ENCODE measurements at regions not wholly inside any gene's neighbourhood (a gene's known extent, or its start where the extent isn't known, plus 50 kb on each side); places are given as distances from the start of the nearest gene placed in this dataset.

DNA sequence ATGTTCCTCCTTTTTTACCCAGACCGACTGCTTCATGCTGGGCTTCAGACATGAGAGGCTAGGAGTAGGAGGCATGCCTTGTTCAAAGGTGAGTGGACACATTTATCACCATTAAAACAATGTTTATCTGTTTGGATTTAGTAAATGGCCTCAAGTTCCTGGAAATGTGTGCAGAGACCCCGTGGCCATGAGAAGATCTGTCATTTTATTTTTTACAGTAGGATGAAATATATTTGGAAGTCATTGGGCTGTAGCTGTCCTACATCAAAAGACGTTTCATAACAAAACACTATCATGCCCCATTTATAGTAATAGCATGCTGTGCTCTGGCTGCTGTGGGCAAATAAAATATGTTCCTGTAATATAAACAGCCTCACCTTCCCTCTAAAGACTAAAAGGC, 403.9 kb upstream of the TNP1 start:
- Histone ChIP-seq H3K9ac (ENCODE audit: low read depth in 1 of 3, low read length in 3 of 3) (no peak overlapping the region), H3K27me3 (ENCODE audit: control insufficient read depth in 3 of 3, insufficient read depth in 3 of 3, low read length in 3 of 3) (no peaks in the 10 kb centered on the region), H3K4me3 (ENCODE audit: low read length in 3 of 3) (no peak overlapping the region), H3K36me3 (ENCODE audit: control insufficient read depth in 3 of 3, insufficient read depth in 3 of 3, low read length in 3 of 3) (no peaks in the 10 kb centered on the region), H3K27ac (ENCODE audit: low read depth, low read length) (no peak overlapping the region), H3K9me3 (ENCODE audit: control insufficient read depth in 3 of 3, low read length in 3 of 3) (peaks cover 0 to 9% (median 0%) of the 10 kb centered on the region in 3 donors), H3K4me1 (ENCODE audit: control insufficient read depth in 3 of 3, insufficient read depth in 3 of 3, low read length in 3 of 3) (no peaks in the 10 kb centered on the region)

DNA sequence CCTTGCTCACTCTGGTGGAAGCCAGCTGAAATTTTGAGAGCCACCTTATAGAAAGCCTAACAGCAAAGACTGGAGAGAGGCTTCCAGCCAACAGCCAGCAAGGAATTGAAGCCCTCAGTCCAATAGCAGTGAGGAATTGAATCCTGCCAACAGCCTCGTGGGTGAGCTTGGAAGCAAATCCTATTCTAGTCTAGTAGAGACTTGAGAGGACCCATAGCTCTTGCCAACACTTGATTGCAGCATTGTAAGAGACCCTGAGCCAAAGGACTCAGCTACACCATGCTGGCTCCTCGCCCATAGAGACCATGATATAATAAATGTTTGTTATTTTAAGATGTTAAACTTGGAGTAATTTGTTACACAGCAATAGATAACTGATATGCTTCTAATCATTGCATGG, 403.0 kb upstream of the TNP1 start:
- H3K4me1 ChIP-seq (ENCODE audit: control insufficient read depth in 3 of 3, insufficient read depth in 3 of 3, low read length in 3 of 3) = no peaks in the 10 kb centered on the region
- H3K9me3 ChIP-seq (ENCODE audit: control insufficient read depth in 3 of 3, low read length in 3 of 3) = peaks cover 0 to 9% (median 0%) of the 10 kb centered on the region in 3 donors
- H3K36me3 ChIP-seq (ENCODE audit: control insufficient read depth in 3 of 3, insufficient read depth in 3 of 3, low read length in 3 of 3) = no peaks in the 10 kb centered on the region
- no peak overlapping the region for H3K9ac ChIP-seq (ENCODE audit: low read depth in 1 of 3, low read length in 3 of 3)
- no peak overlapping the region for H3K27ac ChIP-seq (ENCODE audit: low read depth, low read length)
- no peak overlapping the region for H3K4me3 ChIP-seq (ENCODE audit: low read length in 3 of 3)
- no peaks in the 10 kb centered on the region for H3K27me3 ChIP-seq (ENCODE audit: control insufficient read depth in 3 of 3, insufficient read depth in 3 of 3, low read length in 3 of 3)

- H3K36me3 ChIP-seq (ENCODE audit: control insufficient read depth in 3 of 3, insufficient read depth in 3 of 3, low read length in 3 of 3) = no peaks in the 10 kb centered on the region
- H3K27ac ChIP-seq (ENCODE audit: low read depth, low read length) = no peak overlapping the region
- no peaks in the 10 kb centered on the region for H3K9me3 ChIP-seq (ENCODE audit: control insufficient read depth in 3 of 3, low read length in 3 of 3)
- H3K4me1 ChIP-seq (ENCODE audit: control insufficient read depth in 3 of 3, insufficient read depth in 3 of 3, low read length in 3 of 3) = no peaks in the 10 kb centered on the region
- H3K9ac ChIP-seq (ENCODE audit: low read depth in 1 of 3, low read length in 3 of 3) = no peak overlapping the region
- no peaks in the 10 kb centered on the region for H3K27me3 ChIP-seq (ENCODE audit: control insufficient read depth in 3 of 3, insufficient read depth in 3 of 3, low read length in 3 of 3)
- H3K4me3 ChIP-seq (ENCODE audit: low read length in 3 of 3) = no peak overlapping the region
Observed at GRCh38 chr2:217261452-217261851, 401.6 kb upstream of the TNP1 start.

DNA sequence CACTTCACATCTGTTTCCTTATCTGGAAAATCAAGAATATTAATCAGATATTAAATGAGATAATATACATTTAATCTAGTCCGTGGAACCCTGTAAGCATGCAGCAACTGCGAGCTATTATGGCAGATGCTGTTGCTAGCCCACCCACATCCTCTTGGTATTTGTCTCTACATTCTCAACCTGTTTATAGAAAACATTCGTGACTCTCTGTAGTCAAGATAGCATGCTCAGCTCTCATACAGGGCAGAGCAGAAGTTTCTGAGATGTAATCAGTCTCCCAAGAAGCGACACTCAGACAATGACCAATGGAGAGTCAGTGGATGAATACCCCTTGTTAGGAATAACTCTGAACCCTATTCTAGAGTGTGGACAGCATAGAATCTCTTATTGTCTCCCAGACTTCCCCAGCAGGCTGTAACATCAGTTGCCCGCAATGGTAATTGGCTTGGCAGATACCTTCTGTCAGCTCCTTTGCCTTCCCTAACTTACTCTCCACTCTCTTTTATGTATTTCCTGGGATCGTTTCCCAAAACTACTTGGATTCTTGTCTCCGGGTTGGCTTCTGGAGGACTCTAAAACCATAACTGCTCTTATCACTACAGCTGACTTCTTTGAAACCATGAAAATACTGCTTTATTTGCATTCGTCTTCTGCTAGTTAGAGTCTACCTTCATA, 400.7 kb upstream of the TNP1 start:
- no peaks in the 10 kb centered on the region for H3K9me3 ChIP-seq (ENCODE audit: control insufficient read depth in 3 of 3, low read length in 3 of 3)
- no peaks in the 10 kb centered on the region for H3K36me3 ChIP-seq (ENCODE audit: control insufficient read depth in 3 of 3, insufficient read depth in 3 of 3, low read length in 3 of 3)
- no peaks in the 10 kb centered on the region for H3K27me3 ChIP-seq (ENCODE audit: control insufficient read depth in 3 of 3, insufficient read depth in 3 of 3, low read length in 3 of 3)
- H3K4me3 ChIP-seq (ENCODE audit: low read length in 3 of 3) = no peak overlapping the region
- H3K4me1 ChIP-seq (ENCODE audit: control insufficient read depth in 3 of 3, insufficient read depth in 3 of 3, low read length in 3 of 3) = no peaks in the 10 kb centered on the region
- H3K9ac ChIP-seq (ENCODE audit: low read depth in 1 of 3, low read length in 3 of 3) = no peak overlapping the region
- H3K27ac ChIP-seq (ENCODE audit: low read depth, low read length) = no peak overlapping the region

DNA sequence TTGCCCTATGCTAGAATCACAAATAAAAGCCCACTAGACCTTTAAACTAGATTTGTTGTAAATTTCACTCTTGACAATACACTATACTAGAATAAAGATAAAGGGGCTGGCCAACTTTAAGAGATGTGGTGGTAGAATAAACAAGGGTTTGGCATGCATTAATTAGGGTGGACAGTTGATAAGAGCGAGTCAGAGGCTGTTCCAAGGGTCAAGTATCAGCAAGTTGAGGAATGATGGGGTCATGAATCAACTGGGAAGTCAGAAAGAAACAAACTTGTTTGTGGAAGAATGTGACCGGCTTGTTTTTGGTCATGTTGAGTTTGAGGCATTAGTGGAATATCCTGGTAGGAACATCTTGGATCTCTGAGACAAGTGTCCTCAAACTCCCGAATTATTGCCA, 398.3 kb upstream of the TNP1 start:
- H3K9ac ChIP-seq (ENCODE audit: low read depth in 1 of 3, low read length in 3 of 3) = no peak overlapping the region
- H3K9me3 ChIP-seq (ENCODE audit: control insufficient read depth in 3 of 3, low read length in 3 of 3) = no peaks in the 10 kb centered on the region
- H3K4me3 ChIP-seq (ENCODE audit: low read length in 3 of 3) = no peak overlapping the region
- H3K27me3 ChIP-seq (ENCODE audit: control insufficient read depth in 3 of 3, insufficient read depth in 3 of 3, low read length in 3 of 3) = no peaks in the 10 kb centered on the region
- H3K36me3 ChIP-seq (ENCODE audit: control insufficient read depth in 3 of 3, insufficient read depth in 3 of 3, low read length in 3 of 3) = no peaks in the 10 kb centered on the region
- H3K4me1 ChIP-seq (ENCODE audit: control insufficient read depth in 3 of 3, insufficient read depth in 3 of 3, low read length in 3 of 3) = no peaks in the 10 kb centered on the region
- no peak overlapping the region for H3K27ac ChIP-seq (ENCODE audit: low read depth, low read length)

GRCh38 chr2:217256251-217256650, 396.4 kb upstream of the TNP1 start:
- H3K4me3 ChIP-seq (ENCODE audit: low read length in 3 of 3) = no peak overlapping the region
- no peaks in the 10 kb centered on the region for H3K9me3 ChIP-seq (ENCODE audit: control insufficient read depth in 3 of 3, low read length in 3 of 3)
- no peaks in the 10 kb centered on the region for H3K4me1 ChIP-seq (ENCODE audit: control insufficient read depth in 3 of 3, insufficient read depth in 3 of 3, low read length in 3 of 3)
- H3K36me3 ChIP-seq (ENCODE audit: control insufficient read depth in 3 of 3, insufficient read depth in 3 of 3, low read length in 3 of 3) = no peaks in the 10 kb centered on the region
- no peak overlapping the region for H3K27ac ChIP-seq (ENCODE audit: low read depth, low read length)
- no peaks in the 10 kb centered on the region for H3K27me3 ChIP-seq (ENCODE audit: control insufficient read depth in 3 of 3, insufficient read depth in 3 of 3, low read length in 3 of 3)
- no peak overlapping the region for H3K9ac ChIP-seq (ENCODE audit: low read depth in 1 of 3, low read length in 3 of 3)

- no peaks in the 10 kb centered on the region for H3K9me3 ChIP-seq (ENCODE audit: control insufficient read depth in 3 of 3, low read length in 3 of 3)
- no peaks in the 10 kb centered on the region for H3K36me3 ChIP-seq (ENCODE audit: control insufficient read depth in 3 of 3, insufficient read depth in 3 of 3, low read length in 3 of 3)
- no peak overlapping the region for H3K4me3 ChIP-seq (ENCODE audit: low read length in 3 of 3)
- peaks cover 8 to 13% (median 9%) of the 10 kb centered on the region in 3 donors for H3K4me1 ChIP-seq (ENCODE audit: control insufficient read depth in 3 of 3, insufficient read depth in 3 of 3, low read length in 3 of 3)
- H3K27ac ChIP-seq (ENCODE audit: low read depth, low read length) = no peak overlapping the region
- no peak overlapping the region for H3K9ac ChIP-seq (ENCODE audit: low read depth in 1 of 3, low read length in 3 of 3)
- H3K27me3 ChIP-seq (ENCODE audit: control insufficient read depth in 3 of 3, insufficient read depth in 3 of 3, low read length in 3 of 3) = no peaks in the 10 kb centered on the region
Observed at GRCh38 chr2:217254111-217254510, 394.2 kb upstream of the TNP1 start.

DNA sequence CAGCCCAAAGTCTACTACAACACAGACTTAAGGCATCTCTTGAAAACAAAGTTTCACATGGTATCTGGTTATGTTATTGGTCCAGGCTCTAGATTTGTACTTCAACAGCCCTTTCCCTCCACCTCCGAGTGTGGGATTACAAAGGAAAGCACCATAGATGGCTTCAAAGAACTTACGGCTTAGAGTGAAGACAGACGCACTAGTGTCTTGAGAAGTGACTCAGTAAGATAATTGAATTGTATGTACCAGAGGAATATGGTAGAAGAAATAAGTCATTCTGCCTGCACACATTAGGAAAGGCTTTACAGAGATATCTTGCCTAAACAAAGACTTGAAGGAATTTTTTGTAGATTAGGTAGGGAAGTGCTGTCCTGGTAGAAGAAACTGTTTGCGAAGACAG, 392.3 kb upstream of the TNP1 start:
- peaks cover 24 to 28% (median 27%) of the 10 kb centered on the region in 3 donors for H3K4me1 ChIP-seq (ENCODE audit: control insufficient read depth in 3 of 3, insufficient read depth in 3 of 3, low read length in 3 of 3)
- H3K27ac ChIP-seq (ENCODE audit: low read depth, low read length) = no peak overlapping the region
- H3K36me3 ChIP-seq (ENCODE audit: control insufficient read depth in 3 of 3, insufficient read depth in 3 of 3, low read length in 3 of 3) = no peaks in the 10 kb centered on the region
- no peak overlapping the region for H3K9ac ChIP-seq (ENCODE audit: low read depth in 1 of 3, low read length in 3 of 3)
- H3K4me3 ChIP-seq (ENCODE audit: low read length in 3 of 3) = no peak overlapping the region
- no peaks in the 10 kb centered on the region for H3K9me3 ChIP-seq (ENCODE audit: control insufficient read depth in 3 of 3, low read length in 3 of 3)
- no peaks in the 10 kb centered on the region for H3K27me3 ChIP-seq (ENCODE audit: control insufficient read depth in 3 of 3, insufficient read depth in 3 of 3, low read length in 3 of 3)

- H3K4me3 ChIP-seq (ENCODE audit: low read length in 3 of 3) = no peak overlapping the region
- no peaks in the 10 kb centered on the region for H3K9me3 ChIP-seq (ENCODE audit: control insufficient read depth in 3 of 3, low read length in 3 of 3)
- H3K4me1 ChIP-seq (ENCODE audit: control insufficient read depth in 3 of 3, insufficient read depth in 3 of 3, low read length in 3 of 3) = peaks cover 24 to 37% (median 28%) of the 10 kb centered on the region in 3 donors
- H3K27ac ChIP-seq (ENCODE audit: low read depth, low read length) = no peak overlapping the region
- H3K36me3 ChIP-seq (ENCODE audit: control insufficient read depth in 3 of 3, insufficient read depth in 3 of 3, low read length in 3 of 3) = no peaks in the 10 kb centered on the region
- no peak overlapping the region for H3K9ac ChIP-seq (ENCODE audit: low read depth in 1 of 3, low read length in 3 of 3)
- H3K27me3 ChIP-seq (ENCODE audit: control insufficient read depth in 3 of 3, insufficient read depth in 3 of 3, low read length in 3 of 3) = no peaks in the 10 kb centered on the region
Observed at GRCh38 chr2:217250013-217250524, 390.2 kb upstream of the TNP1 start.

- peak overlapping the region in 2 of 3 donors; percentile 66 to 73 for H3K9ac ChIP-seq (ENCODE audit: low read depth in 1 of 3, low read length in 3 of 3)
- no peak overlapping the region for H3K4me3 ChIP-seq (ENCODE audit: low read length in 3 of 3)
- H3K9me3 ChIP-seq (ENCODE audit: control insufficient read depth in 3 of 3, low read length in 3 of 3) = no peaks in the 10 kb centered on the region
- H3K4me1 ChIP-seq (ENCODE audit: control insufficient read depth in 3 of 3, insufficient read depth in 3 of 3, low read length in 3 of 3) = peaks cover 24 to 40% (median 28%) of the 10 kb centered on the region in 3 donors
- peak overlapping the region; percentile 93 for H3K27ac ChIP-seq (ENCODE audit: low read depth, low read length)
- no peaks in the 10 kb centered on the region for H3K27me3 ChIP-seq (ENCODE audit: control insufficient read depth in 3 of 3, insufficient read depth in 3 of 3, low read length in 3 of 3)
- H3K36me3 ChIP-seq (ENCODE audit: control insufficient read depth in 3 of 3, insufficient read depth in 3 of 3, low read length in 3 of 3) = no peaks in the 10 kb centered on the region
Observed at GRCh38 chr2:217249121-217250012, 389.5 kb upstream of the TNP1 start.
